HepG2 (cell line): ENCODE measurements at regions not wholly inside any gene's neighbourhood (a gene's known extent, or its start where the extent isn't known, plus 50 kb on each side); places are given as distances from the start of the nearest gene placed in this dataset.

Source experiments
- ATAC-seq: fragments of 200-7000 bp; cut with Tn5 transposase; 3 replicates; pipeline ENCODE4 v1.9.1; 2020; ENCODE audit warnings: mild to moderate bottlenecking, moderate library complexity
- BruUV-seq: library from RNA; stranded (reverse); fragments of 400-500 nt; replicated peaks from 2 replicates; lab custom pipeline; 2021; lab: Mats Ljungman, UMichigan
- CTCF ChIA-PET: fragments of 300-600 bp; formaldehyde crosslinking; extraction: SDS; loops from one replicate; lab custom pipeline; 2021; ENCODE audit warnings: low total read pairs, inconsistent platforms, low intra/inter-chr PET ratio; lab: Yijun Ruan, JAX
- POLR2A ChIA-PET: fragments of 350-600 bp; sonication (Branson Sonifier 250); formaldehyde crosslinking; loops from one replicate; lab custom pipeline; 2020; ENCODE audit warnings: antibody characterized with exemption, inconsistent platforms; lab: Yijun Ruan, JAX
- DNase-seq: peaks from one replicate; pipeline ENCODE4 v3.0.0-alpha.2; 2015; ENCODE audit warnings: low spot score
- FAIRE-seq: peaks from 3 replicates; lab custom pipeline; 2011; peaks lifted over from hg19 to GRCh38; lab: Jason Lieb, UNC
- H2AFZ ChIP-seq: one replicate; pipeline ENCODE4 v1.6.1; 2011; ENCODE audit warnings: low read length, inconsistent platforms
- H3K27ac ChIP-seq: fragments of 300-600 bp; 3 replicates; pipeline ENCODE4 v1.8.0; 2011; ENCODE audit warnings: mixed run types, mild to moderate bottlenecking, mixed read lengths, low read length, inconsistent platforms; ENCODE audit not compliant: insufficient read depth; ENCODE audit errors: extremely low read length
- H3K27me3 ChIP-seq, 2 experiments: fragments of 200-600 bp in 1 of 2; 2 replicates in 1 of 2; 3 replicates in 1 of 2; pipeline versions ENCODE4 v1.6.0 to v1.8.0; 2011; ENCODE audit warnings: low read length in 2 of 2, mild to moderate bottlenecking in 2 of 2, moderate library complexity in 2 of 2, inconsistent platforms in 1 of 2; ENCODE audit not compliant: insufficient read depth in 2 of 2, control insufficient read depth in 1 of 2
- H3K36me3 ChIP-seq, 2 experiments: fragments of 200-600 bp in 1 of 2; replicated peaks in 1 of 2; 2 replicates in 1 of 2; 3 replicates in 1 of 2; pipeline versions ENCODE4 v1.5.1 to v1.8.0; 2011; ENCODE audit warnings: low read length in 2 of 2, inconsistent platforms in 1 of 2; ENCODE audit not compliant: insufficient read depth in 2 of 2, control insufficient read depth in 1 of 2
- H3K4me1 ChIP-seq: 2 replicates; pipeline ENCODE4 v1.5.1; 2012; ENCODE audit warnings: low read length, inconsistent platforms; ENCODE audit not compliant: insufficient read depth
- H3K4me2 ChIP-seq: 2 replicates; pipeline ENCODE4 v1.6.0; 2011; ENCODE audit warnings: low read depth, low read length, inconsistent platforms
- H3K4me3 ChIP-seq, 3 experiments: fragments of 200-600 bp in 1 of 3; sonication (generic), shearing (Covaris generic) in 1 of 3; replicated peaks in 1 of 3; 2 replicates each; pipeline ENCODE4 v1.5.1; 2011 to 2016; ENCODE audit warnings: low read length in 3 of 3, inconsistent platforms in 2 of 3, low read depth in 2 of 3, mild to moderate bottlenecking in 2 of 3, control low read depth in 1 of 3, mixed read lengths in 1 of 3; ENCODE audit not compliant: insufficient read depth in 1 of 3
- H3K79me2 ChIP-seq: one replicate; pipeline ENCODE4 v1.6.1; 2011; ENCODE audit warnings: low read length, inconsistent platforms; ENCODE audit not compliant: insufficient read depth
- H3K9ac ChIP-seq: 2 replicates; pipeline ENCODE4 v1.6.0; 2011; ENCODE audit warnings: mild to moderate bottlenecking, low read depth, low read length, inconsistent platforms; ENCODE audit not compliant: insufficient read depth
- H3K9me3 ChIP-seq: 2 replicates; pipeline ENCODE4 v1.5.1; 2012; ENCODE audit warnings: mild to moderate bottlenecking, low read length
- H4K20me1 ChIP-seq: 2 replicates; pipeline ENCODE4 v1.6.0; 2011; ENCODE audit warnings: inconsistent platforms, mild to moderate bottlenecking, low read length, moderate library complexity; ENCODE audit not compliant: insufficient read depth
- CBX1 ChIP-seq: IDR thresholded peaks from one replicate; pipeline ENCODE4 v1.6.1; 2016; ENCODE audit warnings: antibody characterized with exemption, low read depth
- GLI4 ChIP-seq: sonication (generic); formaldehyde crosslinking; IDR thresholded peaks from 2 replicates; pipeline ENCODE4 v1.5.1; 2020; ENCODE audit warnings: missing genetic modification reagents, mild to moderate bottlenecking, moderate library complexity, borderline replicate concordance
- KDM2A ChIP-seq: sonication (generic); formaldehyde crosslinking; IDR thresholded peaks from 2 replicates; pipeline ENCODE4 v1.4.0; 2020; ENCODE audit warnings: low read depth, missing genetic modification reagents, borderline replicate concordance
- MIER2 ChIP-seq: IDR thresholded peaks from 2 replicates; pipeline ENCODE4 v1.6.1; 2016; ENCODE audit warnings: missing biosample characterization, missing genetic modification reagents
- PITX1 ChIP-seq: sonication (generic); formaldehyde crosslinking; IDR thresholded peaks from 2 replicates; pipeline ENCODE4 v1.5.1; 2020; ENCODE audit warnings: mild to moderate bottlenecking, missing genetic modification reagents
- RARA ChIP-seq: IDR thresholded peaks from 2 replicates; pipeline ENCODE4 v1.6.1; 2016; ENCODE audit warnings: missing genetic modification reagents, missing compliant biosample characterization
- SYNCRIP ChIP-seq: fragments of 200-400 bp; formaldehyde crosslinking; IDR thresholded peaks from 2 replicates; pipeline ENCODE4 v1.6.1; 2018; ENCODE audit warnings: mild to moderate bottlenecking, low read depth, low read length; ENCODE audit not compliant: insufficient read depth
- ZBTB8A ChIP-seq: sonication (generic); formaldehyde crosslinking; IDR thresholded peaks from 2 replicates; pipeline ENCODE4 v1.4.0; 2020; ENCODE audit warnings: mild to moderate bottlenecking, low read depth, missing genetic modification reagents, borderline replicate concordance
- ZNF224 ChIP-seq: sonication (generic); formaldehyde crosslinking; IDR thresholded peaks from 2 replicates; pipeline ENCODE4 v1.5.0; 2020; ENCODE audit warnings: mild to moderate bottlenecking, missing genetic modification reagents
- ZNF232 ChIP-seq: sonication (generic); formaldehyde crosslinking; IDR thresholded peaks from 2 replicates; pipeline ENCODE4 v1.4.0; 2020; ENCODE audit warnings: missing genetic modification reagents, borderline replicate concordance
- ZNF563 ChIP-seq: sonication (generic); formaldehyde crosslinking; IDR thresholded peaks from 2 replicates; pipeline ENCODE4 v1.8.0; 2022; ENCODE audit warnings: mild to moderate bottlenecking, moderate library complexity, missing genetic modification reagents
- ZNF660 ChIP-seq: sonication (generic); formaldehyde crosslinking; IDR thresholded peaks from 2 replicates; pipeline ENCODE4 v1.5.1; 2020; ENCODE audit warnings: mild to moderate bottlenecking, low read depth, missing genetic modification reagents, borderline replicate concordance
- WGBS: methylation state at CpG from one replicate; pipeline ENCODE4 v1.1.6; 2017; ENCODE audit warnings: low lambda C conversion rate; 5-methylcytosine and 5-hydroxymethylcytosine counted together
- in situ Hi-C: cut with HindIII; loops from 2 replicates; pipeline ENCODE4 v1.10.0; 2017; ENCODE audit warnings: low pct_unique_long_range_greater_than_20kb; ENCODE audit not compliant: extremely low pct_ligation_motif_present
- intact Hi-C: fragments of 100-400 bp; cut with micrococcal nuclease; formaldehyde crosslinking; loops from one replicate; pipeline ENCODE4 v1.10.0; 2022; ENCODE audit not compliant: unreplicated experiment
- TF ChIP-seq, protein P1 (sequence below): sonication (generic); formaldehyde crosslinking; IDR thresholded peaks from 2 replicates; pipeline ENCODE4 v1.9.0; 2022; ENCODE audit warnings: low read depth, missing genetic modification reagents
- TF ChIP-seq, protein P2 (sequence below): sonication (generic); formaldehyde crosslinking; IDR thresholded peaks from 2 replicates; pipeline ENCODE4 v1.4.0; 2020; ENCODE audit warnings: mild to moderate bottlenecking, missing genetic modification reagents
- TF ChIP-seq, protein P3 (sequence below): IDR thresholded peaks from 2 replicates; pipeline ENCODE4 v1.6.1; 2016; ENCODE audit warnings: mild to moderate bottlenecking, missing biosample characterization, missing genetic modification reagents
- TF ChIP-seq, protein P4 (sequence below): sonication (generic); formaldehyde crosslinking; IDR thresholded peaks from 2 replicates; pipeline ENCODE4 v1.5.0; 2020; ENCODE audit warnings: missing genetic modification reagents
- TF ChIP-seq, protein P5 (sequence below): sonication (generic); formaldehyde crosslinking; IDR thresholded peaks from 2 replicates; pipeline ENCODE4 v1.8.1; 2023; ENCODE audit warnings: mild to moderate bottlenecking, missing genetic modification reagents
- TF ChIP-seq, protein P6 (sequence below): sonication (generic); formaldehyde crosslinking; IDR thresholded peaks from 2 replicates; pipeline ENCODE4 v1.5.0; 2020; ENCODE audit warnings: missing genetic modification reagents, mild to moderate bottlenecking, borderline replicate concordance

DNA sequence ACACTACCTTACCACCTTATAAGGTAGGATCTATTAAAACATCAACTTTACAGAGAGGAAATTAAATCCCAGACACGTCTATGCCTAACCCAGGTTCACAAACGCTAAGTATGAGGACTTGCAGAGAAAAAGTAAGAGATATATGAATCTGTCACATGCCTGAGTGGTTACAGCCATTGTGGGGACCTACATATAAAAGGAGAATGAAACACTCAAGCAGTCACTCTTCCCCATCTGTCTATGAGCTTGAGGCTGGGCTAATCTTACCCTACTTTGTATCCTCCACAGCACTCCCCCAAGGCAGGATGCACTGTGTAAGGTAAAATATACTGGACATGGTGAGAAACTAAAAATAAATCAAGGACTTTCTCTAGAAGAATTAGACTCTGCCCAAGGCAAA is 339.9 kb downstream of the HNRNPD start:
- no TSS peak for BruUV-seq
- FAIRE-seq: no peak

More for the DNA sequence above, 339.9 kb downstream of the HNRNPD start:
- no peaks in the 10 kb centered on the region for H4K20me1 ChIP-seq
- H3K9ac ChIP-seq: no peak overlapping the region
- H3K27ac ChIP-seq: no peak overlapping the region
- no peak overlapping the region for H3K4me3 ChIP-seq
- intact Hi-C loops: no loop called here
- WGBS: 0% methylated on average over 2 of the region's 2 CpGs
- ChIA-PET POLR2A (no interaction called here), CTCF (no interaction called here)
- H3K79me2 ChIP-seq: no peaks in the 10 kb centered on the region
- TF ChIP-seq, protein P1, sequence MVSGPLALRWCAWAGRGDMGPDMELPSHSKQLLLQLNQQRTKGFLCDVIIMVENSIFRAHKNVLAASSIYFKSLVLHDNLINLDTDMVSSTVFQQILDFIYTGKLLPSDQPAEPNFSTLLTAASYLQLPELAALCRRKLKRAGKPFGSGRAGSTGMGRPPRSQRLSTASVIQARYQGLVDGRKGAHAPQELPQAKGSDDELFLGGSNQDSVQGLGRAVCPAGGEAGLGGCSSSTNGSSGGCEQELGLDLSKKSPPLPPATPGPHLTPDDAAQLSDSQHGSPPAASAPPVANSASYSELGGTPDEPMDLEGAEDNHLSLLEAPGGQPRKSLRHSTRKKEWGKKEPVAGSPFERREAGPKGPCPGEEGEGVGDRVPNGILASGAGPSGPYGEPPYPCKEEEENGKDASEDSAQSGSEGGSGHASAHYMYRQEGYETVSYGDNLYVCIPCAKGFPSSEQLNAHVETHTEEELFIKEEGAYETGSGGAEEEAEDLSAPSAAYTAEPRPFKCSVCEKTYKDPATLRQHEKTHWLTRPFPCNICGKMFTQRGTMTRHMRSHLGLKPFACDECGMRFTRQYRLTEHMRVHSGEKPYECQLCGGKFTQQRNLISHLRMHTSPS (CRISPR knock-in tag): no peak
- TF ChIP-seq ZNF563 (CRISPR knock-in tag) (no peak), GLI4 (CRISPR knock-in tag) (no peak), MIER2 (CRISPR knock-in tag) (no peak), CBX1 (no peak), KDM2A (CRISPR knock-in tag) (no peak), ZNF660 (CRISPR knock-in tag) (no peak), SYNCRIP (no peak), ZBTB8A (CRISPR knock-in tag) (no peak), ZNF232 (CRISPR knock-in tag) (no peak), PITX1 (no peak), RARA (no peak), ZNF224 (CRISPR knock-in tag) (no peak)
- TF ChIP-seq, protein P2, sequence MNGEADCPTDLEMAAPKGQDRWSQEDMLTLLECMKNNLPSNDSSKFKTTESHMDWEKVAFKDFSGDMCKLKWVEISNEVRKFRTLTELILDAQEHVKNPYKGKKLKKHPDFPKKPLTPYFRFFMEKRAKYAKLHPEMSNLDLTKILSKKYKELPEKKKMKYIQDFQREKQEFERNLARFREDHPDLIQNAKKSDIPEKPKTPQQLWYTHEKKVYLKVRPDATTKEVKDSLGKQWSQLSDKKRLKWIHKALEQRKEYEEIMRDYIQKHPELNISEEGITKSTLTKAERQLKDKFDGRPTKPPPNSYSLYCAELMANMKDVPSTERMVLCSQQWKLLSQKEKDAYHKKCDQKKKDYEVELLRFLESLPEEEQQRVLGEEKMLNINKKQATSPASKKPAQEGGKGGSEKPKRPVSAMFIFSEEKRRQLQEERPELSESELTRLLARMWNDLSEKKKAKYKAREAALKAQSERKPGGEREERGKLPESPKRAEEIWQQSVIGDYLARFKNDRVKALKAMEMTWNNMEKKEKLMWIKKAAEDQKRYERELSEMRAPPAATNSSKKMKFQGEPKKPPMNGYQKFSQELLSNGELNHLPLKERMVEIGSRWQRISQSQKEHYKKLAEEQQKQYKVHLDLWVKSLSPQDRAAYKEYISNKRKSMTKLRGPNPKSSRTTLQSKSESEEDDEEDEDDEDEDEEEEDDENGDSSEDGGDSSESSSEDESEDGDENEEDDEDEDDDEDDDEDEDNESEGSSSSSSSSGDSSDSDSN (CRISPR knock-in tag): no peak
- TF ChIP-seq, protein P3, sequence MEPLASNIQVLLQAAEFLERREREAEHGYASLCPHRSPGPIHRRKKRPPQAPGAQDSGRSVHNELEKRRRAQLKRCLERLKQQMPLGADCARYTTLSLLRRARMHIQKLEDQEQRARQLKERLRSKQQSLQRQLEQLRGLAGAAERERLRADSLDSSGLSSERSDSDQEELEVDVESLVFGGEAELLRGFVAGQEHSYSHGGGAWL (CRISPR knock-in tag): no peak
- TF ChIP-seq, protein P4, sequence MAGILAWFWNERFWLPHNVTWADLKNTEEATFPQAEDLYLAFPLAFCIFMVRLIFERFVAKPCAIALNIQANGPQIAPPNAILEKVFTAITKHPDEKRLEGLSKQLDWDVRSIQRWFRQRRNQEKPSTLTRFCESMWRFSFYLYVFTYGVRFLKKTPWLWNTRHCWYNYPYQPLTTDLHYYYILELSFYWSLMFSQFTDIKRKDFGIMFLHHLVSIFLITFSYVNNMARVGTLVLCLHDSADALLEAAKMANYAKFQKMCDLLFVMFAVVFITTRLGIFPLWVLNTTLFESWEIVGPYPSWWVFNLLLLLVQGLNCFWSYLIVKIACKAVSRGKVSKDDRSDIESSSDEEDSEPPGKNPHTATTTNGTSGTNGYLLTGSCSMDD (CRISPR knock-in tag): no peak
- TF ChIP-seq, protein P5, sequence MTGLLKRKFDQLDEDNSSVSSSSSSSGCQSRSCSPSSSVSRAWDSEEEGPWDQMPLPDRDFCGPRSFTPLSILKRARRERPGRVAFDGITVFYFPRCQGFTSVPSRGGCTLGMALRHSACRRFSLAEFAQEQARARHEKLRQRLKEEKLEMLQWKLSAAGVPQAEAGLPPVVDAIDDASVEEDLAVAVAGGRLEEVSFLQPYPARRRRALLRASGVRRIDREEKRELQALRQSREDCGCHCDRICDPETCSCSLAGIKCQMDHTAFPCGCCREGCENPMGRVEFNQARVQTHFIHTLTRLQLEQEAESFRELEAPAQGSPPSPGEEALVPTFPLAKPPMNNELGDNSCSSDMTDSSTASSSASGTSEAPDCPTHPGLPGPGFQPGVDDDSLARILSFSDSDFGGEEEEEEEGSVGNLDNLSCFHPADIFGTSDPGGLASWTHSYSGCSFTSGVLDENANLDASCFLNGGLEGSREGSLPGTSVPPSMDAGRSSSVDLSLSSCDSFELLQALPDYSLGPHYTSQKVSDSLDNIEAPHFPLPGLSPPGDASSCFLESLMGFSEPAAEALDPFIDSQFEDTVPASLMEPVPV (CRISPR knock-in tag): no peak
- TF ChIP-seq, protein P6, sequence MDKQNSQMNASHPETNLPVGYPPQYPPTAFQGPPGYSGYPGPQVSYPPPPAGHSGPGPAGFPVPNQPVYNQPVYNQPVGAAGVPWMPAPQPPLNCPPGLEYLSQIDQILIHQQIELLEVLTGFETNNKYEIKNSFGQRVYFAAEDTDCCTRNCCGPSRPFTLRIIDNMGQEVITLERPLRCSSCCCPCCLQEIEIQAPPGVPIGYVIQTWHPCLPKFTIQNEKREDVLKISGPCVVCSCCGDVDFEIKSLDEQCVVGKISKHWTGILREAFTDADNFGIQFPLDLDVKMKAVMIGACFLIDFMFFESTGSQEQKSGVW (CRISPR knock-in tag): no peak
- no peaks in the 10 kb centered on the region for H3K27me3 ChIP-seq
- in situ Hi-C loops: no loop called here
- no peak for ATAC-seq
- H3K36me3 ChIP-seq: no peaks in the 10 kb centered on the region
- no peaks in the 10 kb centered on the region for H3K4me1 ChIP-seq
- DNase-seq: no peak
- no peaks in the 10 kb centered on the region for H3K9me3 ChIP-seq
- H2AFZ ChIP-seq: no peak overlapping the region
- H3K4me2 ChIP-seq: no peak overlapping the region
